DOHH2 (cell line): ENCODE measurements at regions not wholly inside any gene's neighbourhood (a gene's known extent, or its start where the extent isn't known, plus 50 kb on each side); places are given as distances from the start of the nearest gene placed in this dataset.

ENCODE experiments used
- CTCF ChIP-seq: fragments of 200-600 bp; sonication (generic); IDR thresholded peaks from one replicate; pipeline ENCODE4 v1.5.1; 2014; ENCODE audit warnings: antibody characterized with exemption, mild to moderate bottlenecking, low read depth, low read length; ENCODE audit not compliant: poor library complexity, severe bottlenecking
- EZH2phosphoT487 ChIP-seq: fragments of 200-600 bp; sonication (generic); IDR thresholded peaks from 2 replicates; pipeline ENCODE4 v1.6.1; 2017; ENCODE audit warnings: borderline replicate concordance, mild to moderate bottlenecking, antibody characterized with exemption, low read length, moderate library complexity, mixed read lengths

GRCh38 chr15:93467337-93467736 lies 378.3 kb upstream of the RGMA start:
- no peak for TF ChIP-seq CTCF
- TF ChIP-seq EZH2phosphoT487, result no peak
